Esophagus squamous epithelium (tissue), 5 donors: ENCODE measurements at regions not wholly inside any gene's neighbourhood (a gene's known extent, or its start where the extent isn't known, plus 50 kb on each side); places are given as distances from the start of the nearest gene placed in this dataset.
A peak's percentile ranks its signal among the peaks of the same experiment; 100 is the strongest.

ENCODE experiments used
- DNase-seq: peaks from one replicate; lab custom pipeline; 2025; lab: John Stamatoyannopoulos, UW
- H3K27ac ChIP-seq, 4 donors: fragments of 200-600 bp; sonication (generic); one replicate each; pipeline ENCODE4 v1.5.1; 2016 to 2019; ENCODE audit warnings: mild to moderate bottlenecking in 1 of 4
- H3K27me3 ChIP-seq, 4 donors: fragments of 200-600 bp; sonication (generic); 1 replicate in 3 of 4; 2 replicates in 1 of 4; pipeline versions ENCODE4 v1.5.1 to v1.6.0; 2017 to 2021; ENCODE audit warnings: antibody characterized with exemption in 1 of 4
- H3K36me3 ChIP-seq, 3 donors: fragments of 200-600 bp; sonication (generic); one replicate each; pipeline ENCODE4 v1.5.1; 2016 to 2019
- H3K4me1 ChIP-seq, 3 donors: fragments of 200-600 bp; sonication (generic); one replicate each; pipeline ENCODE4 v1.5.1; 2017 to 2019
- H3K4me3 ChIP-seq, 4 donors: fragments of 200-600 bp; sonication (generic); 1 replicate in 3 of 4; 2 replicates in 1 of 4; pipeline ENCODE4 v1.5.1; 2016 to 2019; ENCODE audit warnings: mild to moderate bottlenecking in 2 of 4, moderate library complexity in 1 of 4
- H3K9me3 ChIP-seq, 3 donors: fragments of 200-600 bp; sonication (generic); one replicate each; pipeline ENCODE4 v1.5.1; 2016 to 2019
- POLR2A ChIP-seq, 4 donors: fragments of 450-650 bp; IDR thresholded peaks; one replicate each; pipeline ENCODE4 v1.6.1; 2017; ENCODE audit warnings: antibody characterized with exemption in 4 of 4, mild to moderate bottlenecking in 4 of 4, moderate library complexity in 3 of 4
- WGBS, 2 donors: methylation state at CpG; one replicate each; pipeline ENCODE4 v1.1.5; 2018; 5-methylcytosine and 5-hydroxymethylcytosine counted together
- intact Hi-C: fragments of 100-400 bp; cut with DNase I; formaldehyde crosslinking; loops from one replicate; pipeline ENCODE4 v1.15.0; 2022
- TF ChIP-seq, protein P1 (sequence below), 6 experiments: fragments of 450-650 bp in 4 of 6; fragments of 200-600 bp in 2 of 6; sonication (generic) in 2 of 6; IDR thresholded peaks; one replicate each; pipeline ENCODE4 v1.5.1; 2016 to 2019; ENCODE audit warnings: antibody characterized with exemption in 6 of 6, mild to moderate bottlenecking in 4 of 6, moderate library complexity in 4 of 6
- donor health status: DM: yes; HTN: yes; CAD: no.

DNA sequence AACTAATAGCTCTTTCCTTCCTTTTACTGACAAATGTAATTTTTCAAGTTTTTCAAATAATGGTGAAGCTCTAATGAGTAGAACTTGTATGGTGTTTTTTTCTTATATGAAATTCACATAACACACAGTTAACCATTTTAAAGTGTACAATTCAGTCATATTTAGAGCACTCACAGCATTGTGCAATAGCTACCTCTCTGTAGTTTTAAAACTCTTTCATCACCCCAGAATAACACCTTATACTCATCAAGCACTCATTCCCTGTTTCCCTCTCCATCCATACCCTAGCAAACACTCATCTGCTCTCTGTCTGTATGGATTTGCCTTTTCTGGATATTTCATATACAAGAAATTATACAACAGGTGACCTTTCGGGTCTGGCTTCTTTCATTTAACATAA is 207.9 kb upstream of the SLC38A2 start:
- H3K9me3 ChIP-seq = peaks cover 0 to 11% (median 7%) of the 10 kb centered on the region in 3 donors
- H3K36me3 ChIP-seq = no peaks in the 10 kb centered on the region
- H3K4me1 ChIP-seq = peaks cover 4 to 43% (median 18%) of the 10 kb centered on the region in 3 donors
- no peaks in the 10 kb centered on the region for H3K27me3 ChIP-seq
- no peak overlapping the region for H3K4me3 ChIP-seq
- no peak for DNase-seq
- intact Hi-C loops = no loop called here
- H3K27ac ChIP-seq = no peak overlapping the region
- TF ChIP-seq, protein P1, sequence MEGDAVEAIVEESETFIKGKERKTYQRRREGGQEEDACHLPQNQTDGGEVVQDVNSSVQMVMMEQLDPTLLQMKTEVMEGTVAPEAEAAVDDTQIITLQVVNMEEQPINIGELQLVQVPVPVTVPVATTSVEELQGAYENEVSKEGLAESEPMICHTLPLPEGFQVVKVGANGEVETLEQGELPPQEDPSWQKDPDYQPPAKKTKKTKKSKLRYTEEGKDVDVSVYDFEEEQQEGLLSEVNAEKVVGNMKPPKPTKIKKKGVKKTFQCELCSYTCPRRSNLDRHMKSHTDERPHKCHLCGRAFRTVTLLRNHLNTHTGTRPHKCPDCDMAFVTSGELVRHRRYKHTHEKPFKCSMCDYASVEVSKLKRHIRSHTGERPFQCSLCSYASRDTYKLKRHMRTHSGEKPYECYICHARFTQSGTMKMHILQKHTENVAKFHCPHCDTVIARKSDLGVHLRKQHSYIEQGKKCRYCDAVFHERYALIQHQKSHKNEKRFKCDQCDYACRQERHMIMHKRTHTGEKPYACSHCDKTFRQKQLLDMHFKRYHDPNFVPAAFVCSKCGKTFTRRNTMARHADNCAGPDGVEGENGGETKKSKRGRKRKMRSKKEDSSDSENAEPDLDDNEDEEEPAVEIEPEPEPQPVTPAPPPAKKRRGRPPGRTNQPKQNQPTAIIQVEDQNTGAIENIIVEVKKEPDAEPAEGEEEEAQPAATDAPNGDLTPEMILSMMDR (IDR thresholded peaks at IDR 0.05) = no peak
- no peak for TF ChIP-seq POLR2A (IDR thresholded peaks at IDR 0.05)
- 96 to 100% methylated on average over 1 of the region's 1 CpG for WGBS, 2 donors

DNA sequence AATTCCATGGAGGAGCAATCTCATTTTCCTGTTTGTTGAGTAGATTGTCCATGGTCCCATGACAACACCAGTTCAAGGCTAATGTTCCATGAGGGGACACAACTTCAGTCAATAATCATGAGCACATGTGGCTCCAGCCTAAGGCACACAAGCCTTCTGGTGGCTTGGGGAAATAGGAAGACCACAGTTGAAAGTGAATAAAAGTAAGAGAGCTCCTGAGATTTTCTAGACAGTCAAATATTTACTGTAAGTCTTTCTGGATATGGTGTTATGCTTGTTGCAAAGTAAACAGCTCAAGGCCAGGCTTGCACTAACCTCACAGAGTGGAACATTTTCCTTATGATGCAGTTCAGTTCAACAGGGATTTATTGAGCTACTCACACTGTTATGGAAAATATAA is 206.9 kb upstream of the SLC38A2 start:
- peak overlapping the region in 3 of 4 donors; percentile 10 to 77 (median 32) for H3K27ac ChIP-seq

DNA sequence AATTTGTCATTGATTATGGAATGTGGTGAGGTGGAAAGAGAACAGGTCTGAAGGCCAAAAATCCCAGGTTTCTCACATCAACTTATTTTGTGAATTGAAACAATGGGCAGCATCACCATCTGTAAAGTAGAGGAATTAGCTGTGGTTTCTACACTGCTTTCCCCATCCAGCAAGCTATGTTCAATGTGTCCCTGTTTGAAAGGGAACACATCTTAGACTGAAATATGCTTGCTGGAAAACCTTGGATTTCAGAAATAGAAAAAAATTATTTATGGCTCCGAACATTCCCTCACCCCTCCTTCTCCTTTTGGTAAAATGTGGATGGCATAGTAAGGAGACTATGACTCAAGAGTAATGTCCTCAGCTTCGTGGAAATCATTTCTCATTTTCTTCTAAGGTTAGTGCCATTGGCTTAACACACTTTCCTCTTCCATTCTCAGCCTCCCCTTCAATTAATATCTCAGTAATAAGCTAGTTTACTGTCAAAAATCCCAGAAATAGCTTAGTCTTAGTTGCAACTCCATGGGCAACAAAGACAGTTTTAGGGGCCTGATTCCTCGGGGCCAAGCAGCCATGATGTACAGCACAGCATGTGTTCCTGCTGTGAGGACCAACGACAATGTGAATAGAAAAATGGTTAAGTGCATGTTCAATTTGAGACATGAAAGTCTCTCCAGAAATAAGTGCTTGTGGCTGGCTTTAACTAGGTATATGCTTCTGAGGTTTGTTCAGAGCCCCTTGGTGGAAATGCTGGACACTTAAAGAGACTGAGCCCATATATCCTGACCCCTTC is 205.8 kb upstream of the SLC38A2 start:
- intact Hi-C loops = no loop called here
- no peaks in the 10 kb centered on the region for H3K27me3 ChIP-seq
- no peak overlapping the region for H3K4me3 ChIP-seq
- no peak for DNase-seq
- H3K9me3 ChIP-seq = peaks cover 0 to 4% (median 0%) of the 10 kb centered on the region in 3 donors
- peak overlapping the region; percentile 43 to 80 (median 69) for H3K27ac ChIP-seq
- no peaks in the 10 kb centered on the region for H3K36me3 ChIP-seq
- 67 to 75% methylated on average over 4 of the region's 4 CpGs for WGBS, 2 donors
- peaks cover 3 to 54% (median 18%) of the 10 kb centered on the region in 3 donors for H3K4me1 ChIP-seq
- TF ChIP-seq, protein P1 (IDR thresholded peaks at IDR 0.05) = no peak
- no peak for TF ChIP-seq POLR2A (IDR thresholded peaks at IDR 0.05)

More for the DNA sequence above, 206.9 kb upstream of the SLC38A2 start:
- TF ChIP-seq, protein P1 (IDR thresholded peaks at IDR 0.05) = no peak
- no peak for TF ChIP-seq POLR2A (IDR thresholded peaks at IDR 0.05)
- peaks cover 0 to 11% (median 6%) of the 10 kb centered on the region in 3 donors for H3K9me3 ChIP-seq
- no peaks in the 10 kb centered on the region for H3K36me3 ChIP-seq
- H3K27me3 ChIP-seq = no peaks in the 10 kb centered on the region
- peaks cover 3 to 51% (median 18%) of the 10 kb centered on the region in 3 donors for H3K4me1 ChIP-seq
- intact Hi-C loops = no loop called here
- H3K4me3 ChIP-seq = no peak overlapping the region
- no peak for DNase-seq

DNA sequence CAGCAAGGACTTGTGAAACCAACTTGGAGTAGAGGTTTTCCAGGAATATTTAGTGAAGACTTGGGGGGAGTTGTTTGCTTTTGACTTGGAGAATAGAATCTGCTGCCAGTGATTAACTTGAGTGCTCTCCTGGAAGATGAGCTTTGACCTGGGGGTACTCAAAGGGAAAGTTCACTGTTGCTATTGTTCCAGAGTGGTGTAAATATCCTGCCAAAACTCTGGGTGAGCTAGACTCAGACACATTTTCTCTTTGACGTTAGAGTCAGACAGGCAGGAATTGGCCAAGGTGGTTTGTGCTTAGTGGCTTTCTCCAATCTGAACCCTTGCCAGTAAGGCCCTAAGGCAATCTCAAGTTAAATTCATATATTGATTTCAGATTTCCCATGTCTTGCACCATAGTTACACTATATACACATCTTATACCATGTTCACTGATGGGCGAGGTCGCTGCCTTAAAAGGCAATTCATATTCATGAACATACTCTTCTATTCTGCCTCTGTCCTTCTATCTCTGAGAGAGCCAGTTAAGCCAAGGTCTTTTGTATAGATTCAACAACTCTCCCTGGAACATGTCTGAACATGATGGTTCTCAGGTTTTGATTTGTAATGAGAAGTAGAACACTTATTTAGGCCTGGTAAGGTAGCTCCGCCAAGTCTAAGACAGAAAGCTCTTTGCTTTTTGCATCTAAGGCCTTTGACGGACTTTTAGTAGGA is 204.6 kb upstream of the SLC38A2 start:
- WGBS, 2 donors = 51% methylated on average over 5 of the region's 5 CpGs
- Histone ChIP-seq H3K36me3 (no peaks in the 10 kb centered on the region), H3K27ac (peak overlapping the region; percentile 61 to 80 (median 72)), H3K4me3 (no peak overlapping the region), H3K4me1 (peaks cover 3 to 58% (median 18%) of the 10 kb centered on the region in 3 donors), H3K27me3 (no peaks in the 10 kb centered on the region), H3K9me3 (peaks cover 0 to 4% (median 0%) of the 10 kb centered on the region in 3 donors)
- intact Hi-C loops = no loop called here
- DNase-seq = no peak
- TF ChIP-seq, protein P1 (IDR thresholded peaks at IDR 0.05) = no peak
- TF ChIP-seq POLR2A (IDR thresholded peaks at IDR 0.05) = no peak

DNA sequence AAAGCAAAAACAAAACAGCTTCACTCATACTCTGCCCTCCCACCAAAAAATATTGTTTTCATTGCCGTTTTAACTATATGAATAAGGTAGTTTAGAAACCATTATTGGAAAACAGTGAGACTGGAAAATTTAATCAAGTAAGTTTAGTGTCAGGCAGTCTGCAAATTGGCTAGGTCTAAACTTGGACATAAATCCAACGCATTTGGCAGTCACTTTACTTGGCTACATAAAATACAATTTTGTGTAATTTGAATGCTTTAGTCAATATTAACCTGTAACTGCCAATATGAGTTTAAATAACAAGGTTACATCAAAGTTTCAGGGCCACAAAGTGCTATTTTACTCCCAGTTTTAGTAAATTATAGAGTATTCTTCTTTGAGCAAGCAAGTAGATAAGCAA is 202.3 kb upstream of the SLC38A2 start:
- H3K36me3 ChIP-seq = no peaks in the 10 kb centered on the region
- peaks cover 3 to 52% (median 14%) of the 10 kb centered on the region in 3 donors for H3K4me1 ChIP-seq
- no peaks in the 10 kb centered on the region for H3K9me3 ChIP-seq
- TF ChIP-seq, protein P1 (IDR thresholded peaks at IDR 0.05) = no peak
- no peak for TF ChIP-seq POLR2A (IDR thresholded peaks at IDR 0.05)
- H3K27me3 ChIP-seq = no peaks in the 10 kb centered on the region
- WGBS, 2 donors = 42 to 64% methylated on average over 2 of the region's 2 CpGs
- no peak overlapping the region for H3K27ac ChIP-seq
- H3K4me3 ChIP-seq = no peak overlapping the region
- DNase-seq = no peak
- intact Hi-C loops = no loop called here
